DND-41 (cell line): ENCODE measurements at regions not wholly inside any gene's neighbourhood (a gene's known extent, or its start where the extent isn't known, plus 50 kb on each side); places are given as distances from the start of the nearest gene placed in this dataset.

Experiments
- EZH2 ChIP-seq: IDR thresholded peaks from 3 replicates; pipeline ENCODE4 v1.6.1; 2012; ENCODE audit warnings: borderline replicate concordance, low read depth, mild to moderate bottlenecking, moderate library complexity, low read length, inconsistent platforms; ENCODE audit not compliant: severe bottlenecking
- TF ChIP-seq, protein P1 (sequence below): IDR thresholded peaks from 2 replicates; pipeline ENCODE4 v1.5.1; 2012; ENCODE audit warnings: borderline replicate concordance, low read length, moderate library complexity, mild to moderate bottlenecking; ENCODE audit not compliant: poor library complexity, severe bottlenecking; ENCODE audit errors: extremely low read depth

DNA sequence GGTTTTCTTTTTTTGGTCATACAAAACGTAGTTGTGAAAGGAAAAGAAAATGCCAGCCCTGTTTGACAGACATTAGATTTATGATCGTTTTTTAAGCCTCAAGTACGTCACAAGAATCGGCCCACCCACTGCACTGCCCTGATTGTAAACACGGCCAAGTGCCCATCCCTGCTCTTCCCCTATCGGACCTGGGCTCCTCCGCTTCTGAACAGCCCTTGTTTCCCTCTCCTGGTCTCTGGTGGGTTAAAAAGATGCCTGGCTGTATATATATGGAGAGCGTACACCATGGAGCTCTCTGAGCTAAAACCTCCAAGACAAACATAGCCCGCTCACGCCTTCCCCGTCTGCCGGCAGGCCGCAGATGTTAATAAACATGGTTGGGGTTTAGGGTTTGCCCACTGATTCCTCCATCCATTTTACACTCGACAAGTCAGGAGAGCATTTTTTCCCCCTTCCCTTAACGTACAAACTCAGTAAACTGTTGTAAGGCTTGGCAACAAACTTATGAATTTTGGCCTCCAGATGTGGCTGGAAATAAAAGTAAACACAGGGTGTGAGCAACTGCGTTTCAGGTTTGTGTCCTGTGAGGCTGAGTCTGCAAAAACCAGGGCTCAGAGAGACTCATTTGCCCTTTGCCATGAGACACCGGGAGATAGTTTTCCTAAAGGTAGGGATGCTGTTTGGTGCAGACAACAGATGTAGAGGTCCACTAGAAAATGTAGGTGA is 325.9 kb downstream of the SOX9 start:
- TF ChIP-seq, protein P1, sequence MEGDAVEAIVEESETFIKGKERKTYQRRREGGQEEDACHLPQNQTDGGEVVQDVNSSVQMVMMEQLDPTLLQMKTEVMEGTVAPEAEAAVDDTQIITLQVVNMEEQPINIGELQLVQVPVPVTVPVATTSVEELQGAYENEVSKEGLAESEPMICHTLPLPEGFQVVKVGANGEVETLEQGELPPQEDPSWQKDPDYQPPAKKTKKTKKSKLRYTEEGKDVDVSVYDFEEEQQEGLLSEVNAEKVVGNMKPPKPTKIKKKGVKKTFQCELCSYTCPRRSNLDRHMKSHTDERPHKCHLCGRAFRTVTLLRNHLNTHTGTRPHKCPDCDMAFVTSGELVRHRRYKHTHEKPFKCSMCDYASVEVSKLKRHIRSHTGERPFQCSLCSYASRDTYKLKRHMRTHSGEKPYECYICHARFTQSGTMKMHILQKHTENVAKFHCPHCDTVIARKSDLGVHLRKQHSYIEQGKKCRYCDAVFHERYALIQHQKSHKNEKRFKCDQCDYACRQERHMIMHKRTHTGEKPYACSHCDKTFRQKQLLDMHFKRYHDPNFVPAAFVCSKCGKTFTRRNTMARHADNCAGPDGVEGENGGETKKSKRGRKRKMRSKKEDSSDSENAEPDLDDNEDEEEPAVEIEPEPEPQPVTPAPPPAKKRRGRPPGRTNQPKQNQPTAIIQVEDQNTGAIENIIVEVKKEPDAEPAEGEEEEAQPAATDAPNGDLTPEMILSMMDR: no peak
- TF ChIP-seq EZH2: no peak
